ENCODE measurements at regions not wholly inside any gene's neighbourhood (a gene's known extent, or its start where the extent isn't known, plus 50 kb on each side); places are given as distances from the start of the nearest gene placed in this dataset.

GRCh38 chr16:6531067-6531466, 801.6 kb upstream of the RBFOX1 start:
- no peaks in the 10 kb centered on the region for H3K27me3 ChIP-seq
- no peaks in the 10 kb centered on the region for H3K9me3 ChIP-seq
- no peaks in the 10 kb centered on the region for H3K36me3 ChIP-seq
- DNase-seq (ENCODE audit: low spot score), result no peak
- H3K27ac ChIP-seq, result no peak overlapping the region
- no peak overlapping the region for H3K4me3 ChIP-seq
- no peaks in the 10 kb centered on the region for H3K4me1 ChIP-seq
- no peak for TF ChIP-seq CTCF (IDR thresholded peaks at IDR 0.05)

- Histone ChIP-seq H3K4me3 (no peak overlapping the region), H3K27me3 (no peaks in the 10 kb centered on the region), H3K27ac (no peak overlapping the region), H3K4me1 (no peaks in the 10 kb centered on the region), H3K36me3 (no peaks in the 10 kb centered on the region), H3K9me3 (no peaks in the 10 kb centered on the region)
- no peak for DNase-seq (ENCODE audit: low spot score)
- TF ChIP-seq CTCF (IDR thresholded peaks at IDR 0.05), result no peak
These were observed 804.4 kb upstream of the RBFOX1 start for GRCh38 chr16:6528217-6528616.

DNA sequence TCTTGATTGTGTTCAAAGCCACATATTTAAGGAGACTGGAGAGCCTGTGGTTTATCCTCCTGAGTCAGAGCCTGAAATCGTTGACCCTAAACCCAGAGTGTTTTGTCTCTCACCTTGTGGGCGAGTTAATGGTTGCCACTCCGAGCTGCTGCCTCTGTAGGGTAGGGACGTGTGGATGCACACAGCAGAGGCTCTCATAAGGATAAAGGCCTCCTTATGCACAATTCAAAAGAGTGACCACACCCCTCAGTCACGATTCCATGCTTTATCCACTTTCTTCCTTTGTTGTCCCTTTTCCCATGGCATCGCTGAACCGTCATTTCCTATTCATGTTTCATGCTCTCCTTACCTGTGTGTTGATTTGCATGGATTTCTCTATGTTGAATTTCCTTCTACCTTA, 805.0 kb upstream of the RBFOX1 start:
- no peak overlapping the region for H3K4me3 ChIP-seq
- no peak overlapping the region for H3K27ac ChIP-seq
- no peak for TF ChIP-seq CTCF (IDR thresholded peaks at IDR 0.05)
- no peaks in the 10 kb centered on the region for H3K4me1 ChIP-seq
- no peak for DNase-seq (ENCODE audit: low spot score)
- H3K36me3 ChIP-seq, result no peaks in the 10 kb centered on the region
- no peaks in the 10 kb centered on the region for H3K9me3 ChIP-seq
- no peaks in the 10 kb centered on the region for H3K27me3 ChIP-seq

- no peaks in the 10 kb centered on the region for H3K27me3 ChIP-seq
- H3K4me3 ChIP-seq, result no peak overlapping the region
- no peak overlapping the region for H3K27ac ChIP-seq
- no peaks in the 10 kb centered on the region for H3K9me3 ChIP-seq
- no peaks in the 10 kb centered on the region for H3K36me3 ChIP-seq
- DNase-seq (ENCODE audit: low spot score), result no peak
- H3K4me1 ChIP-seq, result no peaks in the 10 kb centered on the region
- no peak for TF ChIP-seq CTCF (IDR thresholded peaks at IDR 0.05)
These were observed 808.1 kb upstream of the RBFOX1 start for GRCh38 chr16:6524501-6524900.

DNA sequence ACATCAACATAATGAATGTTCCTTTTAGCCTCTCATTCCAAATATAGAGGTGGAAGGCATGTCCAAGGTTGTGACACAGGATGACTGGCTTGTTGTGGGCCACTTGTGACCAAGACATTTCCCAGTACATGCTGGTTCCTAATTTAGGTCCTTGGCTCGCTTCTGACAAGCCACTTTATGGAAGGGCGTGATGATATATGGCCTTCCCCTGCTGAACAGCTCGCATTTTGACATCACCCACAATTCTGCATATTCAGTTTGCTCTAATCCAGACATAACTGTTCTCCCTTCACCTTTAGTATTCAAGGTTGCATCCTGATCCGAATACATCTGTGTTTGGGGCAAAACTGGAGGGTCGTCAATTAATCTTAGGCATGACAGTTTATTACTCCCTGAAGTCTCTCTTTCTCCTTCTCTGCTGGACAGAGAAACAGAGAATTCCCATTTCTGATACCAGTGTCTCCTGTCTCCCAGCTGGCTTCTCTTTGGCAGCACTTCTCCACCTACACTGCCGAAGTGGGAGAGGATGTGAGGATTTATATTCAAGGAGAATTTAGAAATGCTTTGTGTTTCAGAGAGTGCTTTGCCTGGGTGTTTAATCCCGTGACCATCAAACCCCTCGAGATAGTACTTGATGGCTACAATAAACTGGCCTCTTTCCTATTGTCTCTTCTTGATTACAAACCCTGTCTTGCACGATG, 815.5 kb upstream of the RBFOX1 start:
- Histone ChIP-seq H3K36me3 (no peaks in the 10 kb centered on the region), H3K4me3 (no peak overlapping the region), H3K9me3 (no peaks in the 10 kb centered on the region), H3K4me1 (no peaks in the 10 kb centered on the region), H3K27me3 (no peaks in the 10 kb centered on the region), H3K27ac (no peak overlapping the region)
- TF ChIP-seq CTCF (IDR thresholded peaks at IDR 0.05), result no peak
- DNase-seq (ENCODE audit: low spot score), result no peak

GRCh38 chr16:6512512-6512911, 820.1 kb upstream of the RBFOX1 start:
- no peak for TF ChIP-seq CTCF (IDR thresholded peaks at IDR 0.05)
- no peaks in the 10 kb centered on the region for H3K27me3 ChIP-seq
- no peaks in the 10 kb centered on the region for H3K9me3 ChIP-seq
- no peaks in the 10 kb centered on the region for H3K36me3 ChIP-seq
- H3K4me3 ChIP-seq, result no peak overlapping the region
- H3K27ac ChIP-seq, result no peak overlapping the region
- DNase-seq (ENCODE audit: low spot score), result no peak
- H3K4me1 ChIP-seq, result no peaks in the 10 kb centered on the region

Data from right atrium auricular region (tissue), 2 donors.